ENCODE measurements at regions not wholly inside any gene's neighbourhood (a gene's known extent, or its start where the extent isn't known, plus 50 kb on each side); places are given as distances from the start of the nearest gene placed in this dataset.

DNA sequence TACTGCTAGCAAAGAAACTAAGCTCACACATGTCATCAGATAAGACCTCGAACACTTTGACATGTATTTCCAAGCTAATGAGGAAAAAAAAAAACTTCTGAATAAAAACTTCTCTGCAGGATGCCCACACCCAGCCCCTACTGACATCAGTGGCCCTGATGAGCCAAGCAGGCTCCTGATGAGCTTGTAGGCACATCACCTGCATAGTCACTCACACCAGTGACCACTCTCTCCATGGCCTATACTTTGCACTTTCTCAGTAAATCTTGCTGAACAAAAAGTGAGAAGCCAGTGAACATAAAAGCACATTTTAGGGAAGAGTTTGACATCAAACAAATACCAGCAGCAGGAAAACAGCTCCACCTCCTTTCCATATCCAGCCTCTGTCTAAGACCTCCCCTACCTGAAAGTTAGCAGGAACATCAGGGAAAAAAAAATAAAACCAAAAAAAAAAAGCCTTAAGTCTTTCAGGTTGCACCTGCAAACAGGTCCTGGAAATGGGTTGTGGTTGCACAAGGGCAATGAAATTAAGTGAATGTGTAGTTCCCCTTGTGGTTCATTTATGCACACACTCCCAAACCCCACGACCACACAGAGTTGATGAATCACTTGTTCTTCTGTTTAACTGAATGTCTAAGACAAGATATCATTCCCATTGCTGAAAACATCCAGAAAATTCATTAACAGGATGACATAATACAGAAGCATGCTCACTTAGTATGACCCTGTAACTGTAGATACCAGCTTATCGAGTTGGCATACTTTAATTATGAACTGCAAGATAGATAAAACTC is 205.2 kb upstream of the PDE1C start:
- TF ChIP-seq GABPA (IDR thresholded peaks at IDR 0.05 in 1 of 2, conservative IDR thresholded peaks at IDR 0.05 in 1 of 2), result no peak
- TF ChIP-seq, protein P1, sequence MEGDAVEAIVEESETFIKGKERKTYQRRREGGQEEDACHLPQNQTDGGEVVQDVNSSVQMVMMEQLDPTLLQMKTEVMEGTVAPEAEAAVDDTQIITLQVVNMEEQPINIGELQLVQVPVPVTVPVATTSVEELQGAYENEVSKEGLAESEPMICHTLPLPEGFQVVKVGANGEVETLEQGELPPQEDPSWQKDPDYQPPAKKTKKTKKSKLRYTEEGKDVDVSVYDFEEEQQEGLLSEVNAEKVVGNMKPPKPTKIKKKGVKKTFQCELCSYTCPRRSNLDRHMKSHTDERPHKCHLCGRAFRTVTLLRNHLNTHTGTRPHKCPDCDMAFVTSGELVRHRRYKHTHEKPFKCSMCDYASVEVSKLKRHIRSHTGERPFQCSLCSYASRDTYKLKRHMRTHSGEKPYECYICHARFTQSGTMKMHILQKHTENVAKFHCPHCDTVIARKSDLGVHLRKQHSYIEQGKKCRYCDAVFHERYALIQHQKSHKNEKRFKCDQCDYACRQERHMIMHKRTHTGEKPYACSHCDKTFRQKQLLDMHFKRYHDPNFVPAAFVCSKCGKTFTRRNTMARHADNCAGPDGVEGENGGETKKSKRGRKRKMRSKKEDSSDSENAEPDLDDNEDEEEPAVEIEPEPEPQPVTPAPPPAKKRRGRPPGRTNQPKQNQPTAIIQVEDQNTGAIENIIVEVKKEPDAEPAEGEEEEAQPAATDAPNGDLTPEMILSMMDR (IDR thresholded peaks at IDR 0.05; ENCODE audit: low read depth, low read length, missing input control), result no peak
- no peak for TF ChIP-seq JUND (IDR thresholded peaks at IDR 0.05)
- TF ChIP-seq, protein P2, sequence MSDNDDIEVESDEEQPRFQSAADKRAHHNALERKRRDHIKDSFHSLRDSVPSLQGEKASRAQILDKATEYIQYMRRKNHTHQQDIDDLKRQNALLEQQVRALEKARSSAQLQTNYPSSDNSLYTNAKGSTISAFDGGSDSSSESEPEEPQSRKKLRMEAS (IDR thresholded peaks at IDR 0.05), result no peak
- TF ChIP-seq RAD21 (IDR thresholded peaks at IDR 0.05), result no peak
- no peak for TF ChIP-seq SP1 (IDR thresholded peaks at IDR 0.05)
